ENCODE measurements at regions not wholly inside any gene's neighbourhood (a gene's known extent, or its start where the extent isn't known, plus 50 kb on each side); places are given as distances from the start of the nearest gene placed in this dataset.

DNA sequence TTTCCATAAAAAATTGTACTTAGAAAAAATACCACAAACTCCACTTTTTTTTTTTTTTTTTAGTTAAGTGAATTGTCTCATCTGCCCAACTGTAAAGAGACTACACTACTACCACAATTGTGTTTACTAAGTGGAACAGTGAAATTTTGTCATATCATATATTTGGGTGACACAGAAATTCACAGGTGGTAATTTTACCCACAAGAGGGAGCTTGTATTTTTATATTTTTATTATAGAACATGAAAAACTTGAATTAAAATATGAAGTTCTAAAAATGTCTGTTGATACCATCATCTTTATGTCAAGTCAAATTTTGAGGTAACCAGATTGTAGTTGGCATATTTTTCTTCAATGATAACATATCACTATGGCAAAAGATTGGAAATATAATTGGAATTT, 329.4 kb upstream of the SOX5 start:
- Histone ChIP-seq H3K27me3 (ENCODE audit: control insufficient read depth, extremely low read depth, insufficient read depth, low read length) (no peaks in the 10 kb centered on the region), H3K9me1 (ENCODE audit: control insufficient read depth, extremely low read depth, insufficient read depth, low read length) (no peaks in the 10 kb centered on the region), H3K27ac (ENCODE audit: control insufficient read depth, insufficient read depth, low read length) (no peak overlapping the region), H3K36me3 (ENCODE audit: control insufficient read depth in 2 of 2, extremely low read depth in 1 of 2, insufficient read depth in 2 of 2, low read length in 2 of 2) (no peaks in the 10 kb centered on the region), H2AFZ (ENCODE audit: control insufficient read depth, low read length) (no peak overlapping the region), H3K4me3 (ENCODE audit: control insufficient read depth in 2 of 3, extremely low read depth in 1 of 3, insufficient read depth in 2 of 3, low read depth in 1 of 3, low read length in 3 of 3) (no peak overlapping the region), H3K79me2 (ENCODE audit: control insufficient read depth, insufficient read depth, low read length) (no peaks in the 10 kb centered on the region), H3K9me3 (ENCODE audit: control insufficient read depth, low read depth, low read length) (no peaks in the 10 kb centered on the region), H3K4me2 (ENCODE audit: control insufficient read depth, extremely low read depth, insufficient read depth, low read depth, low read length) (no peak overlapping the region), H3K9ac (ENCODE audit: control insufficient read depth, extremely low read depth, insufficient read depth, low read length) (no peak overlapping the region), H3K4me1 (ENCODE audit: control insufficient read depth, extremely low read depth, insufficient read depth, low read length) (no peaks in the 10 kb centered on the region), H4K20me1 (ENCODE audit: control insufficient read depth, extremely low read depth, insufficient read depth, low read length) (no peaks in the 10 kb centered on the region)
- FAIRE-seq (no peak), DNase-seq (ENCODE audit: low read depth, low spot score) (no peak)
- dilution Hi-C loops (cut with MboI; ENCODE audit: extremely low pct_ligation_motif_present, low sequenced_read_pairs), result no loop called here
- TF ChIP-seq, protein P1, sequence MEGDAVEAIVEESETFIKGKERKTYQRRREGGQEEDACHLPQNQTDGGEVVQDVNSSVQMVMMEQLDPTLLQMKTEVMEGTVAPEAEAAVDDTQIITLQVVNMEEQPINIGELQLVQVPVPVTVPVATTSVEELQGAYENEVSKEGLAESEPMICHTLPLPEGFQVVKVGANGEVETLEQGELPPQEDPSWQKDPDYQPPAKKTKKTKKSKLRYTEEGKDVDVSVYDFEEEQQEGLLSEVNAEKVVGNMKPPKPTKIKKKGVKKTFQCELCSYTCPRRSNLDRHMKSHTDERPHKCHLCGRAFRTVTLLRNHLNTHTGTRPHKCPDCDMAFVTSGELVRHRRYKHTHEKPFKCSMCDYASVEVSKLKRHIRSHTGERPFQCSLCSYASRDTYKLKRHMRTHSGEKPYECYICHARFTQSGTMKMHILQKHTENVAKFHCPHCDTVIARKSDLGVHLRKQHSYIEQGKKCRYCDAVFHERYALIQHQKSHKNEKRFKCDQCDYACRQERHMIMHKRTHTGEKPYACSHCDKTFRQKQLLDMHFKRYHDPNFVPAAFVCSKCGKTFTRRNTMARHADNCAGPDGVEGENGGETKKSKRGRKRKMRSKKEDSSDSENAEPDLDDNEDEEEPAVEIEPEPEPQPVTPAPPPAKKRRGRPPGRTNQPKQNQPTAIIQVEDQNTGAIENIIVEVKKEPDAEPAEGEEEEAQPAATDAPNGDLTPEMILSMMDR (optimal IDR thresholded peaks at IDR 0.05 in 1 of 3, IDR thresholded peaks at IDR 0.05 in 1 of 3, conservative IDR thresholded peaks at IDR 0.05 in 1 of 3; ENCODE audit: extremely low read depth in 1 of 3, insufficient read depth in 2 of 3, low read length in 3 of 3), result no peak
- no peak for TF ChIP-seq EZH2 (IDR thresholded peaks at IDR 0.05; ENCODE audit: low read length)

DNA sequence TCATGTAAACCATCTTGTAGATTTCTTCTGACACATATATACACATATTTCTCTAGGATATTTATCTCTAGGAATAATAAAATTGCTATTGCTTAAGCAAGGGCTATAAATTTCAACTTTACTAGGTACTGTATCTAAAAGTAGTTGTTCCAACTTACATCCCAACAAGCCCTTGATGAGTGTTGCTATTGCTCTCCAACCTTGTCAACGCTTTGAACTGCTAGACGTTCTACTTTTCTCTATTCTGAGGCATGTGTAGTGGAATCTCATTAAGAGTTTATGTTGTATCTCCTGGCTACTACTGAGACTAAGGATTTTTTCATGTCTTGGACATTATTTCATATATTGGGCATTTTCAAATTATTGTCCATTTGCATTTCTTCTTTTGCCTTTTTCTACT, 321.5 kb upstream of the SOX5 start:
- Histone ChIP-seq H4K20me1 (ENCODE audit: control insufficient read depth, extremely low read depth, insufficient read depth, low read length) (no peaks in the 10 kb centered on the region), H3K79me2 (ENCODE audit: control insufficient read depth, insufficient read depth, low read length) (no peaks in the 10 kb centered on the region), H3K27ac (ENCODE audit: control insufficient read depth, insufficient read depth, low read length) (no peak overlapping the region), H3K9ac (ENCODE audit: control insufficient read depth, extremely low read depth, insufficient read depth, low read length) (no peak overlapping the region), H3K4me3 (ENCODE audit: control insufficient read depth in 2 of 3, extremely low read depth in 1 of 3, insufficient read depth in 2 of 3, low read depth in 1 of 3, low read length in 3 of 3) (no peak overlapping the region), H3K4me2 (ENCODE audit: control insufficient read depth, extremely low read depth, insufficient read depth, low read depth, low read length) (no peak overlapping the region), H3K9me3 (ENCODE audit: control insufficient read depth, low read depth, low read length) (no peaks in the 10 kb centered on the region), H3K27me3 (ENCODE audit: control insufficient read depth, extremely low read depth, insufficient read depth, low read length) (no peaks in the 10 kb centered on the region), H3K9me1 (ENCODE audit: control insufficient read depth, extremely low read depth, insufficient read depth, low read length) (no peaks in the 10 kb centered on the region), H3K36me3 (ENCODE audit: control insufficient read depth in 2 of 2, extremely low read depth in 1 of 2, insufficient read depth in 2 of 2, low read length in 2 of 2) (no peaks in the 10 kb centered on the region), H3K4me1 (ENCODE audit: control insufficient read depth, extremely low read depth, insufficient read depth, low read length) (no peaks in the 10 kb centered on the region), H2AFZ (ENCODE audit: control insufficient read depth, low read length) (no peak overlapping the region)
- TF ChIP-seq, protein P1 (optimal IDR thresholded peaks at IDR 0.05 in 1 of 3, IDR thresholded peaks at IDR 0.05 in 1 of 3, conservative IDR thresholded peaks at IDR 0.05 in 1 of 3; ENCODE audit: extremely low read depth in 1 of 3, insufficient read depth in 2 of 3, low read length in 3 of 3), result no peak
- TF ChIP-seq EZH2 (IDR thresholded peaks at IDR 0.05; ENCODE audit: low read length), result no peak
- DNase-seq (ENCODE audit: low read depth, low spot score), result no peak
- FAIRE-seq, result no peak
- dilution Hi-C loops (cut with MboI; ENCODE audit: extremely low pct_ligation_motif_present, low sequenced_read_pairs), result no loop called here

Measured in keratinocyte (primary cell).